Stomach (tissue), 4 donors: ENCODE measurements at regions not wholly inside any gene's neighbourhood (a gene's known extent, or its start where the extent isn't known, plus 50 kb on each side); places are given as distances from the start of the nearest gene placed in this dataset.

Experiments
- CTCF ChIP-seq, 7 experiments: fragments of 450-650 bp in 4 of 7; fragments of 200-600 bp in 3 of 7; sonication (generic) in 3 of 7; IDR thresholded peaks; one replicate each; pipeline ENCODE4 v1.5.1; 2016 to 2019; ENCODE audit warnings: antibody characterized with exemption in 7 of 7, control low read depth in 2 of 7, mild to moderate bottlenecking in 1 of 7
- POLR2A ChIP-seq, 4 donors: fragments of 450-650 bp; IDR thresholded peaks; one replicate each; pipeline ENCODE4 v1.6.1; 2016; ENCODE audit warnings: antibody characterized with exemption in 4 of 4, control low read depth in 2 of 4, mild to moderate bottlenecking in 1 of 4, moderate library complexity in 1 of 4
- POLR2AphosphoS5 ChIP-seq, 3 donors: sonication (generic); formaldehyde crosslinking; IDR thresholded peaks; one replicate each; pipeline ENCODE4 v1.6.1; 2016; ENCODE audit warnings: antibody characterized with exemption in 3 of 3

DNA sequence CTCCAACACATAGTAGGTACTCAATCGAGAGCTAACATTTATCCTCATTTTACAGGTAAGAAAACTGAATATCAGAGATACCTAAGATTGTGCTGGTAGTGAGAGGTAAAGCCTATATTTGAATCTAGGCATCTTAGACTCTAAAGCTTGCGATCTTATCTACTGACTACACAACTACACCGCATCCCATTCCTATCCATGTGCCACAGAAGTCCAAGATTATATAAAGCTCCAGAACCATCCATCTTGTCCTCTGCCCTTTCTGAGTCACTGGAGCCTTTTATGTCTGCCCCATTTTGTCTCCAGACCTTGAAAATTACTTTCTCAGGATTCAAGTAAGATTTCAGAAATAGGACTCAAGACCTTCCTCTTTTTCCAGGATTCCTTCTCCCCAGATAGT is 84.4 kb downstream of the OR5AK2 start:
- TF ChIP-seq CTCF (IDR thresholded peaks at IDR 0.05) = no peak
- no peak for TF ChIP-seq POLR2A (IDR thresholded peaks at IDR 0.05)
- TF ChIP-seq POLR2AphosphoS5 (IDR thresholded peaks at IDR 0.05) = no peak
